HG03354 (cell line): ENCODE measurements at regions not wholly inside any gene's neighbourhood (a gene's known extent, or its start where the extent isn't known, plus 50 kb on each side); places are given as distances from the start of the nearest gene placed in this dataset.

Experiments used
- ATAC-seq: cut with Tn5 transposase; IDR thresholded peaks from one replicate; pipeline ENCODE4 v1.9.1; 2021; ENCODE audit warnings: mild to moderate bottlenecking; ENCODE audit not compliant: unreplicated experiment, poor library complexity, severe bottlenecking

GRCh38 chr7:113491305-113491704 is 373.0 kb upstream of the SMIM30 start:
- ATAC-seq, result no peak

GRCh38 chr7:113487925-113488731 is 369.8 kb upstream of the SMIM30 start:
- no peak for ATAC-seq

GRCh38 chr7:113486548-113486947 is 368.2 kb upstream of the SMIM30 start:
- no peak for ATAC-seq

GRCh38 chr7:113483657-113484056 is 365.3 kb upstream of the SMIM30 start:
- no peak for ATAC-seq

- ATAC-seq, result no peak
Measured at GRCh38 chr7:113480537-113480936, 362.2 kb upstream of the SMIM30 start.

- ATAC-seq, result no peak
Measured at GRCh38 chr7:113464096-113464855, 345.9 kb upstream of the SMIM30 start.

- no peak for ATAC-seq
Measured at GRCh38 chr7:113460067-113460466, 341.7 kb upstream of the SMIM30 start.

- ATAC-seq, result no peak
Measured at GRCh38 chr7:113456533-113456932, 338.2 kb upstream of the SMIM30 start.

- no peak for ATAC-seq
Measured at GRCh38 chr7:113454597-113455169, 336.3 kb upstream of the SMIM30 start.

- ATAC-seq, result no peak
Measured at GRCh38 chr7:113452245-113452644, 333.9 kb upstream of the SMIM30 start.

- ATAC-seq, result no peak
Measured at GRCh38 chr7:113446791-113447190, 328.4 kb upstream of the SMIM30 start.

GRCh38 chr7:113446391-113446790 is 328.0 kb upstream of the SMIM30 start:
- ATAC-seq, result no peak

GRCh38 chr7:113444261-113444660 is 325.9 kb upstream of the SMIM30 start:
- no peak for ATAC-seq

- no peak for ATAC-seq
Measured at GRCh38 chr7:113440173-113440572, 321.8 kb upstream of the SMIM30 start.

GRCh38 chr7:113431406-113431805 is 313.1 kb upstream of the SMIM30 start:
- no peak for ATAC-seq

- no peak for ATAC-seq
Measured at GRCh38 chr7:113424185-113424817, 305.9 kb upstream of the SMIM30 start.

GRCh38 chr7:113421696-113422330 is 303.5 kb upstream of the SMIM30 start:
- ATAC-seq, result peak; percentile 100

GRCh38 chr7:113414401-113415035 is 296.2 kb upstream of the SMIM30 start:
- no peak for ATAC-seq

- no peak for ATAC-seq
Measured at GRCh38 chr7:113412410-113412809, 294.1 kb upstream of the SMIM30 start.
